Karpas-422 (cell line): ENCODE measurements at regions not wholly inside any gene's neighbourhood (a gene's known extent, or its start where the extent isn't known, plus 50 kb on each side); places are given as distances from the start of the nearest gene placed in this dataset.

Experiments used
- DNase-seq: peaks from one replicate; pipeline ENCODE4 v3.0.0-alpha.2; 2015
- H2AFZ ChIP-seq: fragments of 200-600 bp; sonication (generic); 2 replicates; pipeline ENCODE4 v1.6.1; 2014; ENCODE audit warnings: antibody characterized with exemption, low read length, mixed read lengths
- H3K27ac ChIP-seq: fragments of 200-600 bp; sonication (generic); 2 replicates; pipeline ENCODE4 v1.5.1; 2014; ENCODE audit warnings: mild to moderate bottlenecking, low read length, moderate library complexity
- H3K27me3 ChIP-seq: fragments of 200-600 bp; sonication (generic); 2 replicates; pipeline ENCODE4 v1.6.1; 2014; ENCODE audit warnings: low read length, mixed read lengths
- H3K36me3 ChIP-seq: fragments of 200-600 bp; sonication (generic); 2 replicates; pipeline ENCODE4 v1.6.1; 2014; ENCODE audit warnings: low read length, mixed read lengths; ENCODE audit not compliant: insufficient read depth
- H3K4me1 ChIP-seq: fragments of 200-600 bp; sonication (generic); 2 replicates; pipeline ENCODE4 v1.6.1; 2014; ENCODE audit warnings: mild to moderate bottlenecking, low read length, mixed read lengths
- H3K4me2 ChIP-seq: fragments of 200-600 bp; sonication (generic); 2 replicates; pipeline ENCODE4 v1.6.1; 2014; ENCODE audit warnings: low read length, low read depth, mild to moderate bottlenecking; ENCODE audit not compliant: poor library complexity, severe bottlenecking
- H3K4me3 ChIP-seq: fragments of 200-600 bp; sonication (generic); 2 replicates; pipeline ENCODE4 v1.5.1; 2014; ENCODE audit warnings: mild to moderate bottlenecking, antibody characterized with exemption, low read length, mixed read lengths
- H3K79me2 ChIP-seq: fragments of 200-600 bp; sonication (generic); 2 replicates; pipeline ENCODE4 v1.6.1; 2014; ENCODE audit warnings: mild to moderate bottlenecking, low read length, mixed read lengths
- H3K9ac ChIP-seq: fragments of 200-600 bp; sonication (generic); 2 replicates; pipeline ENCODE4 v1.6.0; 2014; ENCODE audit warnings: low read length
- H3K9me2 ChIP-seq: fragments of 200-600 bp; sonication (generic), shearing (Covaris generic); replicated peaks from 2 replicates; pipeline ENCODE4 v1.6.0; 2014; ENCODE audit warnings: mild to moderate bottlenecking, low read length, moderate library complexity; ENCODE audit not compliant: insufficient read depth
- H3K9me3 ChIP-seq: fragments of 300-700, 200-600 bp; sonication (generic); 2 replicates; pipeline ENCODE4 v1.6.1; 2014; ENCODE audit warnings: low read length, mixed read lengths
- H4K20me1 ChIP-seq: fragments of 200-600 bp; sonication (generic); 2 replicates; pipeline ENCODE4 v1.6.1; 2014; ENCODE audit warnings: mild to moderate bottlenecking, antibody characterized with exemption, low read length, low read depth; ENCODE audit not compliant: insufficient read depth

- Histone ChIP-seq H3K27ac (no peak overlapping the region), H2AFZ (no peak overlapping the region), H3K27me3 (no peaks in the 10 kb centered on the region), H3K4me3 (no peak overlapping the region), H3K36me3 (no peaks in the 10 kb centered on the region), H3K4me1 (no peaks in the 10 kb centered on the region), H3K9me3 (no peaks in the 10 kb centered on the region), H3K4me2 (no peak overlapping the region), H3K9me2 (no peaks in the 10 kb centered on the region), H4K20me1 (no peaks in the 10 kb centered on the region), H3K79me2 (no peaks in the 10 kb centered on the region), H3K9ac (no peak overlapping the region)
- no peak for DNase-seq
Measured at GRCh38 chr6:156600678-156601077, 176.5 kb upstream of the ARID1B start.

DNA sequence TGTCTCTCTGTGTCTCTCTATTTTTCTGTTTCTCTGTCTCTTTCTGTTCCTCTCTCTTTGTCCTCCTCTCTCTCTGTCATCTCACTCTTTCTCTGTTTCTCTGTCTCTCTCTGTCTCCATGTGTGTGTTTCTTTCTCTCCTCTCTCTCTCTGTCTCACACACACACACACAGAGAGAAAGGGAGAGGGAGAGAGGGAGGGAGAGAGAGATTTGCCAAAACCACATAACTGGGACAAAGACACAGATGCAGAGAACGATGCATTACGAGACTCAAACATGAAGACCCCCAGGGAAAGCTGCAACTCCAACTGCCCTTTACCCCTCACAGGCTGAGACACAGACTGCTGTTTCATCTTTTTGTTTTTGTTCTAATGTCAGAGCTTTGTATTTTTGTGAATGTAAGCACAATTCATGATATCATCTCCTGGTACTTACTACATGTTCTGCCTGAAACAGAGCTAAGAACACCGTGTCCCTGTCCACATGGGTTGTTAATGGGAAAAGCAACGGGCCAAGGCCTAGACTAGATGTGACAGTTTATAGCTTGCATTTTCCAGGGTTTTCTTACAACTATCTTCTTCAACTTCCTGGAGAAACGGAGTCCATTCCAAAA is 177.1 kb upstream of the ARID1B start:
- Histone ChIP-seq H3K36me3 (no peaks in the 10 kb centered on the region), H3K79me2 (no peaks in the 10 kb centered on the region), H3K9me2 (no peaks in the 10 kb centered on the region), H3K4me3 (no peak overlapping the region), H3K4me2 (no peak overlapping the region), H4K20me1 (no peaks in the 10 kb centered on the region), H3K27me3 (no peaks in the 10 kb centered on the region), H3K4me1 (no peaks in the 10 kb centered on the region), H3K27ac (no peak overlapping the region), H3K9ac (no peak overlapping the region), H2AFZ (no peak overlapping the region), H3K9me3 (no peaks in the 10 kb centered on the region)
- no peak for DNase-seq

- H3K9me3 ChIP-seq = no peaks in the 10 kb centered on the region
- H2AFZ ChIP-seq = no peak overlapping the region
- H3K27ac ChIP-seq = no peak overlapping the region
- H3K27me3 ChIP-seq = no peaks in the 10 kb centered on the region
- no peaks in the 10 kb centered on the region for H3K4me1 ChIP-seq
- H4K20me1 ChIP-seq = no peaks in the 10 kb centered on the region
- no peaks in the 10 kb centered on the region for H3K36me3 ChIP-seq
- H3K4me2 ChIP-seq = no peak overlapping the region
- no peaks in the 10 kb centered on the region for H3K9me2 ChIP-seq
- H3K79me2 ChIP-seq = no peaks in the 10 kb centered on the region
- H3K9ac ChIP-seq = no peak overlapping the region
- no peak overlapping the region for H3K4me3 ChIP-seq
- no peak for DNase-seq
Measured at GRCh38 chr6:156599366-156599765, 177.8 kb upstream of the ARID1B start.

DNA sequence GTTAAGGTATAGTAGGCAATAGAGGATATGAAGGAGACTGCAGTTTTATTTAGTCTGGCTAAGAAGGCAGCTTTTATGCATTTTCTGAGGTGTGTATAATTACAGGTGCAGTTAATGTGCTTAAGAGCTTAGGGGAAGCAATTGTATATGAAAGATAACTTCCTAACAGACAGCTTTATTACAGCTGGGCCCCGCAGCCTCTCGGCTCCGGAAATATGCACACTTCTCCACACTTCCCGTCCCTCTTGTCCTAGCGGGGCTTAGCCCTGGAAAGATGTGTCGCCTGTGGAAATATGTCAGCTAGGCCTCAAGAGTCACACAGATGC is 178.4 kb upstream of the ARID1B start:
- Histone ChIP-seq H3K9me3 (no peaks in the 10 kb centered on the region), H3K4me1 (no peaks in the 10 kb centered on the region), H3K36me3 (no peaks in the 10 kb centered on the region), H3K79me2 (no peaks in the 10 kb centered on the region), H3K27ac (no peak overlapping the region), H2AFZ (no peak overlapping the region), H3K9me2 (no peaks in the 10 kb centered on the region), H3K9ac (no peak overlapping the region), H3K4me3 (no peak overlapping the region), H3K27me3 (no peaks in the 10 kb centered on the region), H3K4me2 (no peak overlapping the region), H4K20me1 (no peaks in the 10 kb centered on the region)
- DNase-seq = no peak

GRCh38 chr6:156598071-156598854 is 178.9 kb upstream of the ARID1B start:
- H3K4me1 ChIP-seq = no peaks in the 10 kb centered on the region
- H3K36me3 ChIP-seq = no peaks in the 10 kb centered on the region
- no peak overlapping the region for H3K4me2 ChIP-seq
- H4K20me1 ChIP-seq = no peaks in the 10 kb centered on the region
- no peaks in the 10 kb centered on the region for H3K9me2 ChIP-seq
- H3K27ac ChIP-seq = no peak overlapping the region
- no peaks in the 10 kb centered on the region for H3K79me2 ChIP-seq
- no peaks in the 10 kb centered on the region for H3K9me3 ChIP-seq
- no peak overlapping the region for H3K9ac ChIP-seq
- DNase-seq = no peak
- no peak overlapping the region for H3K4me3 ChIP-seq
- no peak overlapping the region for H2AFZ ChIP-seq
- no peaks in the 10 kb centered on the region for H3K27me3 ChIP-seq

- H3K27me3 ChIP-seq = no peaks in the 10 kb centered on the region
- H2AFZ ChIP-seq = no peak overlapping the region
- no peaks in the 10 kb centered on the region for H3K79me2 ChIP-seq
- no peak overlapping the region for H3K27ac ChIP-seq
- no peak overlapping the region for H3K4me2 ChIP-seq
- no peak for DNase-seq
- H3K4me3 ChIP-seq = no peak overlapping the region
- no peaks in the 10 kb centered on the region for H3K9me2 ChIP-seq
- no peaks in the 10 kb centered on the region for H3K9me3 ChIP-seq
- H3K9ac ChIP-seq = no peak overlapping the region
- H3K36me3 ChIP-seq = no peaks in the 10 kb centered on the region
- H4K20me1 ChIP-seq = no peaks in the 10 kb centered on the region
- H3K4me1 ChIP-seq = no peaks in the 10 kb centered on the region
Measured at GRCh38 chr6:156597095-156597494, 180.1 kb upstream of the ARID1B start.

DNA sequence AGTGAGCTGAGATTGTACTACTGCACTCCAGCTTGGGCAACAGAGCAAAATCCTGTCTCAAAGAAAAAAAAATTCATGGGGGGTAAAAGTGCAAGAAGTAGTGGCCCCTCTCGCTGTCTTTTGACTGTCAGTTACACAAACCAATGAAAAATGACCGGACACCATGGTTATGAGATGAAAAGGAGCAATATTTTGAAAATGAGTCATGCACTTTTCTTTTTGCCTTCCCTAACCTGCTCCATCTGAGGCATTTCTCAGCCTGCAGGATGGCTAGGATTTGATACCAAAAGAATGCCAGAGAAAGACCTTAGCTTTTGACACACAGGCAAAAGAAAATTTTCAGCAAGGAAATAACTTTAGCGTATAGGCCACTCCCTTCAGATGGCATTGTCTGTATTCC is 181.7 kb upstream of the ARID1B start:
- Histone ChIP-seq H3K4me1 (no peaks in the 10 kb centered on the region), H3K36me3 (no peaks in the 10 kb centered on the region), H4K20me1 (no peaks in the 10 kb centered on the region), H3K27ac (no peak overlapping the region), H3K4me2 (no peak overlapping the region), H3K9me2 (no peaks in the 10 kb centered on the region), H3K9ac (no peak overlapping the region), H3K9me3 (no peaks in the 10 kb centered on the region), H3K27me3 (no peaks in the 10 kb centered on the region), H3K79me2 (no peaks in the 10 kb centered on the region), H2AFZ (no peak overlapping the region), H3K4me3 (no peak overlapping the region)
- DNase-seq = no peak

DNA sequence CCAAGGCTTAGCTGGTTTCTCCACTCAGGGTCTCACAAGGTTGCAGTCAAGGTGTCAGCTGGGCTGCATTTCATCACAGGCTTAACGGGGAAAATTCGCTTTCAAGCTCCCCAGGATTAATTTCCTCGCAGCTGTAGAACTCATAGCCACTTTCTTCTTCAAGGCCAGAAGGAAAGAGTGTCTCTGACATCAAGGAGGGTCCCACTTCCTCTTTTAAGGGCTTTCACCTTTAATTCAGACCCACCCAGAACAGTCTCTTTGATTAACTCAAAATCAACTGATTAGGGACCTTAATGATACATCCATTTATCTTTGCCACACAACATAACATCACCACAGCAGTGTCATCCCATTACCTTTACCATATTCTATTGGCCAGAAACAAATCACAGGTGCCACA is 183.3 kb upstream of the ARID1B start:
- Histone ChIP-seq H3K9me2 (no peaks in the 10 kb centered on the region), H3K4me1 (no peaks in the 10 kb centered on the region), H4K20me1 (no peaks in the 10 kb centered on the region), H3K79me2 (no peaks in the 10 kb centered on the region), H3K27ac (no peak overlapping the region), H3K9ac (no peak overlapping the region), H3K36me3 (no peaks in the 10 kb centered on the region), H2AFZ (no peak overlapping the region), H3K9me3 (no peaks in the 10 kb centered on the region), H3K27me3 (no peaks in the 10 kb centered on the region), H3K4me3 (no peak overlapping the region), H3K4me2 (no peak overlapping the region)
- DNase-seq = no peak
